SIG-M5 treated with dmso at 0.1 percent for 504 hours (cell line): ENCODE measurements at regions not wholly inside any gene's neighbourhood (a gene's known extent, or its start where the extent isn't known, plus 50 kb on each side); places are given as distances from the start of the nearest gene placed in this dataset.
"Not testable (repeated sequence)": the region's sequence is repeated elsewhere in the genome, so short reads cannot be mapped to it uniquely, and the experiment has no call there.

Source experiments
- DNase-seq: peaks from one replicate; lab custom pipeline; 2025; ENCODE audit not compliant: unreplicated experiment; lab: John Stamatoyannopoulos, UW

DNA sequence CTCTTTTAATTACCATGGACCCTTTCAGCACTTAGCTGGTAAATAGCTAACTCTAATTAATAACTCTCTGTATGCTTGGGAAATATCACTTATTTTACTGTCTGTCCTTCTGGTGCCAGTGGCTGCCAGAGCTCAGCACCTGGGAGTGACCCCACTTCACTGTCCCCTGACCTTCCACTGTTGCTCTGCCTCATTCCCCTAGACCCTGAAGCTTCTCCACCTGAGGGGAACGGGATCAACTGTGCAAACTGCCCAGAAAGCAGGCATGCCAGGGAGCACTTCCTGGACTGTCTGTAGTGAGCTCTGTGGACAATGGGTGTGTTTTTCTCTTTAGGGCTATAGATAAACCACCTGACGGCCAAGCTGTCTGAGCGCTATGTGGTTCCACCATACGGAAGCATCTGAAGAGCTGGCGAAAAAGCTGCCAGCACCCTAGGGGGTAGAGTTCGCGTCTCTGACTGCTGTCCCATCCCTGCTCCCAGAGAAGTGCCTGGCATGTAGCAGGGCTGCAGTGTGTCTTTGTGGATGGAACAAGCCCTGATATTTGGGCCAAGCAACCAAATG is 106.3 kb upstream of the FOXA2 start:
- no peak for DNase-seq

DNA sequence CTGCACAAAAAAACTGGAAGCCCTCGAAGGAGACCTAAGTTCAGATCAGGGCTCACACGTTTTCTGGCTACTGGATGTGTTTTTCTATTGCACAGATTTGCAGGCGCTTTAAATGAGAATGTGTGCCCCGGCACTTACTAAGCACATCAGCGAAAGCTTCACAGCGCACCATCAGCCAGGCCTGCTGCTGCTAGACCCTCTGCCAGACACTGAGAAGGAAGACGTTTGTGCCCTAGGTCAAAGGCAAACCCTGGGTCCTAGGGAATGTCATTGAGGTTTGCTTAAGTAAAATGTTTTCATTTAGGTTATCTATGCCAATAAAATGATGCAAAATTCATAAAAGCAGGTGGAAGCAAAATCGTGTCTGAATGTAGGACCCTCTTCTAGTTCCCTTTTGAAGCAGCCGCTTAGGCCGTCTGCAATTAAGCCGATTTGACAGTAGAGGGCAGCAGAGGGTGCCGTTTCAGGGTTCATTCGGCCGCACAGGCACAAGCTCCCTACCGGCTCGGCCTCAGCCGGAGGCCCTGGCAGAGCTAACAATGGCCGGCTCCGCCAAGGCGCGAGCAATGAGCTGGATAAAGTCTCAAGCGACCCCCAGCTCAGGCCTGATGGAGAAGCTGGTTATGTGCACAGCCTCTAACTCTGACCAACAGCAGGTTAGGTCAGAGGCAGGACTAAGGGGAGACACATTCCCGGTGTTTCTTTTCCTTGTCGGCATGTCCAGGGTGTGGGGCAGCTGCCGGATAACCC is 107.2 kb upstream of the FOXA2 start:
- DNase-seq: peak; percentile 77

DNA sequence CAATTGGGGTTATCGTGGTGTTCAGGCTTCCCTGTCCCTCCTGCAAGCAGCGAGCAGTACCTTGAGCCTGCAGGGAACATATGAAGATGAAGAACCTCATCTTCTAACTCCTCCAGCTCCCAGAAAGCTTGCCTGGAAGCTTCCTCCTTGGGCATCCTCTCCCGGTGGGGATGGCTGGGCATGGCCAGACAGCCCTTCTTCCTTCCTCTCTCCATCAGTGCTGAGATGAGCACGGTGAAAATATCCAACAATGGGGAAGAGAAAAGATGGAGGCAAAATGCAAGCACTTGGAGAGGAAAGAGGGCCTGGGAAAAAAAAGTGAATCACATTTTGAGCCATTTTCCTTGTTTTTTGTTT is 107.7 kb upstream of the FOXA2 start:
- DNase-seq: no peak

DNA sequence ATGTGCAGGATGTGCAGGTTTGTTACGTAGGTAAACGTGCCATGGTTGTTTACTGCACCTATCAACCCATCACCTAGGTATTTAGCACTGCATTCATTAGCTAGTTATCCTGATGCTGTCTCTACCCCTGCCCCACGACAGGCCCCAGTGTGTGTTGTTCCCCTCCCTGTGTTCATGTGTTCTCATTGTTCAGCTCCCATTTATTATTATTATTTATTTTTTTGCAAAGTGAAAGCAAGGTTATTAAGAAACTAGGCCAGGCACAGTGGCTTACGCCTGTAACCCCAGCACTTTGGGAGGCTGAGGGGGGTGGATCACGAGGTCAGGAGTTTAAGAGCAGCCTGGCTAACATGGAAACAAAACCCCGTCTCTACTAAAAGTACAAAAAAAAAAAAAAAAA is 108.2 kb upstream of the FOXA2 start:
- DNase-seq: not testable (repeated sequence)

DNA sequence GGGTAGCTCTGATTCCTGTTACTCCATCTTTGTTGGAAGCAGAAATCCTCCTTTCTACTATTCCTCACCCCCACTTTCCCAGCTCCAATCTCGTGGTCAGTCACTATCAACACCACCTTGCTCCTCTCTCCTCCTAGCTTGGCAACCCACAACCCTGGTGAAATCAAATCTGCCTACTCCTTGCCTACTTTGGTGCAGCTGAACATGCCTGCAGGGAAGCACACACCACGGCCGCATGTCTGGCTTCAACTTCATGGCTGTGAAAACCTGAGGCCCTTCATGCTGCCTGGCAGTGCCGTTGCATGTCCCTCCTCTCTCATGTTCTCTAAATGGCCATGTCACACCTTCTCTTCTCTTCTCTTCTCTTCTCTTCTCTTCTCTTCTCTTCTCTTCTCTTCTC is 112.4 kb upstream of the FOXA2 start:
- DNase-seq: no peak

DNA sequence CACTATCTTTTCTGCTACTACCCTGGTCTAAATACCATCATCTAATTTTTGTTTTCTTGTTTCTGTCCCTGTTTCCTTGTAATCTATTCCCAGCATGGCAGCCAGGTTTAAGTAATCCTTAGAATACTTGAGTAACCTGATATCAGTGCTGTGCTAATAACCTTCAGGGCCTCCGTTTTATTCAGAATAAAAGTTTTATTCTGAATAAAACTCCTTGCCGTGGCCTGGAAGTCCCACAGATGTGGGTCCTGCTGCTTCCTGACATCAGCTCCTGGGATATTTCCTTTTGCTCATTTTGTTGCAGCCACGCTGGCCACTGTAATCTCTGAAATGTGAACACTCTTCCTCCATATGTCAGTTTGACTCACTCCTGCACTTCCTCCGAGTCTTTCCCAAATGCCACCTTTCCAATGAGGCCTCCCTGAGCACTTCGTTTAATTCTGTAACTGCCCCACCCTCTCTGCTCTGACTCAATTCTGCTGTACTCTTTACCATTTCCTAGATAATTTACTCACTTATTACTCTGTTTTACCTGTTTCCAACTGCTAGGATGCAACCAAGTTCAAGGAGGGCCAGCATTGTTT is 114.0 kb upstream of the FOXA2 start:
- no peak for DNase-seq

DNA sequence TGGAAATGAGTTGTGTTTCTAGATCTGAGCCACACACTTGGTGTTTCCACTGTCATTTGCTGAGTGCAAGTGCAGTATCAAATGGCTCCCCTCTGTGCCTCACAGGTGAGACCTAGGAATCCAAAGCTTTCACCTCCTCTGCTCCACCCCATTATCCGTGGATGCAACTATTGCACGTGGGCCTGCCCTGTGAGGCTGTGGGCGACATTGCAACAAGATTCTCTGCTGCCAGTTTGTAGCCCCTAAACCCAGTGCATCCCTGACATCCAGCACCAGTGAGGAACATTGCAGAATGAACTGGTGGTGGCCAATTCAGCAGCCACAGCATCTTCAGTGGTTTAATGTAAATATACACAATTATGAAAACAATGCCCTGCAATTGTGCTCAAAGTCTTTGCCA is 115.0 kb upstream of the FOXA2 start:
- DNase-seq: no peak

DNA sequence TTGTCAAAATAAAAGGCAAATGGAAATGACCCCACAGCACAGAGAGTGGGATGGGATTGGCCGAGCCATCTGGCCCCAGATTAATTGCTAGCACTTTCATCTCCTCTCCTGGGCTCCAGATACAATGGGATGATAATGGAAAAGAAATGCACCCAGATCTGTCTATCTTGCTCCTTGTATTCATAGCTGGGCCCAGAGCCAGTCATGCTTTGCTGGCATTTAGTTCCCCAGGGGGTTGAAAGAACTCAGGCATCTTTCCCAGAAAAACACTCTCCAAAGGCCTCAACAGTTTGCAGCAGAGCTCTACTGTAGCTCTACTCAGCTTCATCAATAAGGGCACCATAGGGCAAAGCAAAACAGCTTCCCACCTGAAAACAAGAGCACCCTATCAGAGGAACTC is 116.0 kb upstream of the FOXA2 start:
- DNase-seq: no peak

DNA sequence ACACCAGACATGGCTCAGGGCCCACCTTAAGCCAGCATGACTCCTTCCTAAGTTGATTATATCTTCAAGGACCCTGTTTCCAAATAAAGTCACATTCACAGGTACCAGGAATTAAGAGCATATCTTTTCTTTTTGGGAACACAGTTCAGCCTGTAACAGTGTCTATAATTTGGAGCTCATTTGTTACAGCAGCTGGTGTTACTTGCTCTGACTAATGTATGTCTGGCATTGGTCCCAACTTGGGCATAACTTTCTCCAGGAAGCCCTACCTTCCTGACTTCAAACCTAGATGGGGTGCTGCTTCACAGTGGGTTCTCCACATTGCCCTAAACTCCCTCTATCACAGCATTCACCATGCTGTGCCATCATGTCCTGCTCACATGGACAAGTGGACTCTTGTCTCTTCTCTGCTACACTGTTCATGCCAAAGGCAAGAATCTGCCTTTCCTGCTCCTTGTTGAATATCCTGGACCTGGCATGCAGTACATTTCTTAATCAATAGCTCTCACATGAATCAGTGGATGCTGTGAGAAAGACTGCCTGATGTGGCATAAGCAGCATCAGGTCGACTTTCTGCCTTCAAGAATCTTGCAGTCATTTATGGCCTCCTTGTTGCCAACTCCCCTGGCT is 117.4 kb upstream of the FOXA2 start:
- DNase-seq: no peak

DNA sequence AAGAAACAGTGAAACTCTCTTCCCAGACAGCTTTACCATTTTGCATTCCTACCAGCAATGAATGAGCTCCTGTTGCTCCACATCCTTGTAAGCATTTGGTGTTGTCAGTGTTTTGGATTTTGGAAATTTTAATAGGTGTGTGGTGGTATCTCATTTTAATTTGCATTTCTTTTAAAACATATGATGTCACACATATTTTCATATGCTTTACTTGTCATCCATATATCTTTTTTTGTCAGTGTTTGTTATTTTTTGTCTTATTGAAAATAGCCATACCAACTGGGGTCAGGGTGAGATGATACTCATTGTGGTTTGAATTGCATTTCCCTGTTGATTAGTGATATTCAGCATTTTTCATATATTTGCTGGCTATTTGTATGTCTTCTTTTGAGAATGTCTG is 119.5 kb upstream of the FOXA2 start:
- no peak for DNase-seq

DNA sequence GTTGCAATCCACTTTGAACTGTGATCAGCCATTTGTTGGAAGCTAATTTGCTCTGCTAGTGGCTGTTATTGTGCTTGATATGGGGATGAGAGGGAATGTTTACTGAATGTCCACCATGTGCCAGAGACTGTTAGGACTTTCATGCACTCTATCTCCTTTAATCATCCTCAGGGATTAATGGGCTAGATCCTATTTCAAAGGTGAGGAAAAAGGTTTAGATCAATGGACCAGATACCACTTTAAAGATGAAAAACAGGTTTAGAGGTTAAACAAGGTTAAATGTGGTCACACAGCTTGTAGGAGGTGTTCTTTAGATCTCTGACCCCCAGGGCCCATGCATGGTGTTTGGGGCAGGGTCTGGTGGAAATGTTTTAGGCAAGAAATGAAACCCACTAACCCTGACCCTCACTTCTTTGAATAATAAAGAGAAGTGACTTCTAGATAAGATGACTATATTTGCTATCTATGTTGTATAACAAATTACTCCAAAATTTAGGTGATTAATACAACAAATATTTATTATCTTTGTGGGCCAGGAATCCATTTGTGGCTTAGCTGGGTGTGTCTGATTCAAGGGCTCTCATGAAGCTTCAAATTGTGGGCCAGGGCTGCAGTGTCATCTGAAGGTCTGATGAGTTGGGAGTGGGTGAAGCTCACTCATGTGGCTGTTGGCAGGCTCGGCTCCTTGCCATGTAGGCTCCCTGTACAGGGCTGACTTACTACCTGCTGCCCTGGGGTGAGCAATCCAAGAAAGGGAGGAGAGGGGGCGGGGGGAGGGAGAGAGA is 127.8 kb upstream of the FOXA2 start:
- no peak for DNase-seq

DNA sequence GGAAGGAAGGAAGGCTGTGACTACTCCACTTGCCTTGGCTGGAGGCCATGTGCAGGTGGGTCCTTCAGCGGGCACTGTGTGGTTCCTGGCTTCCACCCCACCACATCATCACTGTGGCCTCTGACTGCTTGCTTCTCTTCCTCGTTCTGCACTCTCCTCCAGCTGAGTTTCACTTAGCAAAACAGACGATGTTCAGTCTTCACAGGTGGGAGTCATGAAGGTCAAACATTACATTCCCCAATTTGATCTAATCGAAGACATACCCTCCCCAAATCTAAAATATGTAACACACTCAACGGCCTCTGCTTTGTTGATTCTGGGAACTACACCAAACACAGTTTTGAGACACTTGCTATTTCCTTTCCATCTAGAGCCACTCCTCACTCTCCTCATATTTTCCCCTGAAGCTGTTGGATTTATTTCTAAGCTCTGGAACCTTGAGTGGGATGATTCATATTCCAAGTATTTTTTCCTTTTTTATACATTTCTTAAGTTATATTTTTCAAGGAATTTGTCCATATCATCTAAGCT is 132.5 kb upstream of the FOXA2 start:
- no peak for DNase-seq

DNA sequence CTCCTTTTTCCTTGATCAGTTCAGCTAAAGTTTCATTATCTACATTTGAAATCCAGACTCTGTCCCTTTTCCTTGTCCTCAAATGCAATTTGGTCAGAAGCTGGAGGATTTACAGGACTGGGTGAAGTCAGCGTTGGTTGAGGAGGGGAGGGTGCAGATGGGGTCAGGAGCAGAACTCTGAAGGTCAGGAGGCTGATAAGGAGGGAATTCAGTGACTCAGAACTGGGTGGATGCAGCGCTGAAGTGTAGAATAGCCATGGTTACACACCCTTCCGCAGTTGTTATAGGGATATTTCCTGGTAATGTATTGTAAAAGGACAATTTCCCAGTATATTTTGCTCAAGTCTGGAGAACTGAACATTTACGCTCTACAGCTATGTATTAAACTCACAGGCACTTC is 133.1 kb upstream of the FOXA2 start:
- no peak for DNase-seq

DNA sequence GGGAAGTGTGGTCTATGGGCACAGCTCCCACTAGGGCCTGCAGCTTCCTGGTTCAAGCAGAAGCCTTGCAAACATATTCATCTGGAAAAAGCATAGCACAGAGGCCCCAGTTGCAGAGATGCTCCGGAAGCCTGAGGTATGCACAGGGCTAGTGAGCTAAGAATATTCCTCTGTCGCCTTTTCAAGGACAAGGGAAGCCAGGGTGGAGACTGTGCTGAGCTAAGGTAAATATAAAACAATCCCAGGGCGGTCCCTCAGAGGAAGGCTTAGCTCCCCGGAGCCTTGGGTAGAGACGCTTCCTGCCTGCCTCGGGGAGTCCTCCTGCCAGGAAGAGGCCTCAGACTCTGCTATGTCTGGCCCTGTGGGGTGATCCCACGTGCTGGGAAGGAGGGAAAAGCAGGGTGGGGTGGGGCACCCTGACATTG is 134.8 kb upstream of the FOXA2 start:
- no peak for DNase-seq

DNA sequence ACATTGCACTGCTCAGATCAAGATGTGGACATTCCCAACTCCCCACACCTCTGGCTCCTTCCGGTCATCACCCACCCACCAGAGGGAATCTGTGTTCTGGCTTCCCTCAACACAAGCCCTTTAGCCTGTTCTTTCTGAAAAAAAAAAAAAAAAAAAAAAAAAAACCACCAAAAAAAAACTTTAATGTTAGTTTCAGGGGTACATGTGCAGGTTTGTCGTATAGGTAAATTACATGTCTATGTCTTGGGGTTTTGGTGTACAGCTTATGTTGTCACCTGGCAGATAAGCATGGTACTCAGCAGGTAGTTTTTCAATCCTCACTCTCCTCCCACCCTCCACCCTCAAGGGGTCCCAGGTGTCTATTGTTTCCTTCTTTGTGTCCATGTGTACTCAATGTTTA is 135.8 kb upstream of the FOXA2 start:
- no peak for DNase-seq

DNA sequence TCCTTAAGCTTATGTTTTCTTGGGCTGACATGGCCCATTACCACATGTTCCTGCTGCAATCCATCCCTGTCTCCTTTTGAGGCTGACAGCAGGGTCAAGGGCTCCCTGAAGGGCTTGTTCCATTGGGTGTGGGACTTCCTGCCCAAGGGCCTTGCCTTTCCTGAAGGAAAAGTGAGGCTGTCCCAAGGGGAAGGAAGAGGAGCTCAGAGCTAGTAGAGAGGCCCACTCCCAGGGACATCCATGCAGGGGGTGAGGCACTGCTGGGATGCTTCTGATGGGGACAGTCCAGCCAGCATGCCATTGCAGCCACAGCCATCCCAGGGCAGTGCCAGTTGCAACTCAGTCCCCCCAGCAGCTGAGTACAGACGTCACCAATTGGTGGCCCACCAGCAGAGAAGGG is 138.4 kb upstream of the FOXA2 start:
- DNase-seq: no peak

DNA sequence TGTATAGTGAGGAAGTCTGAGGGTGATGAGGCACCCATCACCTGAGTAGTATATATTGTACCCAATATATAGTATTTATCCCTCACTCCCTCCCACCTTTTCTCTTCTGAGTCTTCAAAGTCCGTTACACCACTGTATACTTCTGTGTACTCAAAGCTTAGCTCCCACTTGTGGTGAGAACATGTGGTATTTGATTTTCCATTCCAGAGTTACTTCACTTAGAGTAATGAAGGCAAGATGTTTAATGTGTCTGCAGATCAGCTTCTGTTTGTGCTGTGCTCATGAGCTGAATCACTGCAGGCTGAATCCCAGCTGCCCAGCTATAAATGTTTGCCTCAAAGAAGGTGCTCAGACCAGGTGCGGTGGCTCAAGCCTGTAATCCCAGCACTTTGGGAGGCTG is 139.3 kb upstream of the FOXA2 start:
- no peak for DNase-seq

DNA sequence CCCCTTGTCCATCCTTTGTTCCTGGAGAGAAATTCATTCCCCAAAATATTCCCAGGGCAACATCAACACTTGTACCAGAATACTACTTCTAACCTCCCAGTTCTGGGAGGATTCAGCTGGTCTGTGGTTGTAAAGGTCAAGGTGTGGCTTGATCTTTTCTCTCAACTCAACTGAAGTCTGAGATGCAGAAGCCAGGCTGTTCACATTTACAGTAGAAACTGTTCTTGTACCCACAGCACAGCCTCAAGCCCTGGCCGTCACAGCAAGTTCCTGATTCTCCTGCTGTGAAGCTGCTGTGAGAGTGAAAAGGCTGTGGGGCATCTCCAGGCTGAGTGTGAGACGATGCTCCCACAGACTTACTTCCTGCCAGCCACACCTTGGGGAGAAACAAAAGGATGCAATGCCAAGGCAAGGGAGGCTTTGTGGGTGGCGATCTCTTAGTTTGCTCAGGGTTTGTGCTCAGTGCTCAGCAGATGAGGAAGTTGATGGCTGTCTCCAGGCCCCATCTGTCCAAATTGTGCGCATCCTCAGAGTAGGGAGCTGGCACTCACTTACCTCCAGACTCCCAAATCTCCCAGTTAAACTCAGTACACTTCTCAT is 143.9 kb upstream of the FOXA2 start:
- DNase-seq: no peak

DNA sequence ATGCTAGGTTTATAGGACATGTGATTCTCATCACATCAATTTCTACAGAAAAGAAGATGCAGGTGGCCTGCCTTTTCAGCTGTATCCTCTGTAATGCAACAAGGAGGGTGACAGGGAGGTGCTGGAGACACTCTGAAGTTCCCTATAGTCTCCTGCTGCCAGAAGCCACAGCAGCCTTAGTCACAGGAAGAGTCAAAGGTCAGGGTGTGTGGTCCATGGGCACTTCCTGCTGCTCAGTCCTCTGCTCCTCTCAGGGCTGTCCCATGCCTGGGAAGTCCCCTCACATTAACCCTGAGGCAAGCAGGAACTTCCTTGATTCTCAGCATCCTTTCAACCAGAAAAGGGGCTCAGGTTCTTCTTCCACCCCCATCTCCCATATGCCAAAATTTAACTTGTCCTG is 144.8 kb upstream of the FOXA2 start:
- no peak for DNase-seq

DNA sequence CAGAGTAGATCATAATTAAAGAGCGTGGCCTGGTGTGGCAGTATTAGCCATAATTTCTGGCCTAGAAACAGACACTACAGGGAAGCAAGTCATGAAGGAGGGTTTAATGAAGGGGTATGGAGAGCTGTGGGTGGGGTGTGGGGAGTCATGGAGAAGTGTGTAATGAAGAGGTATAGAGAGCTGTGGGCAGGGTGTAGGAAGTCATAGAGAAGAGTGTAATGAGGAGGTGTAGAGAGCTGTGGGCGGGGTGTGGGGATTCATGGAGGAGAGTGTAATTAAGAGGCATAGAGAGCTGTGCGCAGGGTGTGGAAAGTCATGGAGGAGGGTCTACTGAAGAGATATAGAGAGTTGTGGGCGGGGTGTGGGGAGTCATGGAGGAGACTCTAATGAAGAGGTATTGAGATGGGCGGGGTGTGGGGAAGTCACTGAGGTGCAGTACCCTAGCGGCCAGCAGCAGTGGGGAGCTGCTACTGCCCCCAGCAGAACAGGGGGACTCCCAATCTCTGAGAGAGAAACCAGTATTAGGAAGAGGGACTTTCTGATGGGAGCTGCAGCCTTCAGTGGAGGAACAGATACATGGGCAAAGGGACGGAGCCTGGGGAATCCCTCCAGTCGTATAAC is 145.4 kb upstream of the FOXA2 start:
- DNase-seq: no peak

DNA sequence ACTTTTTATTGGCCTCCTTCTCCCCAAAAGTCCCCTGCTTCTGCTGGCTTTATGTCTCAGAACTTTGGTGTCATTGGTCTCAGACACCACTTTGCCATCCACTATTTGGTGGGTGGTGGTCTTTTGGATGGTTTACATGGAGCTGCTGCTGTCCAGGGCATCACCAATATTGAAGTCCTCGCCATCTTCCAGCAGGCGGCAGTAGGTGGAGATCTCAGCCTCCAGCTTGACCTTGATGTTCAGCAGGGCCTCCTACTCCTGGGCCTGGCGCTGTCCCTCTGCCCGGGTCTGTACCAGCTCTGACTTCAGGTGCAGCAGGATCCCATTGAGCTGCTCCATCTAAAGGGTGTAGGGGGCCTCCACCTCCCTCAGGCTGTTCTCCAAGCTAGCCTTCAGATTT is 148.4 kb upstream of the FOXA2 start:
- DNase-seq: no peak
